PC-3 (cell line): ENCODE measurements at regions not wholly inside any gene's neighbourhood (a gene's known extent, or its start where the extent isn't known, plus 50 kb on each side); places are given as distances from the start of the nearest gene placed in this dataset.

Experiments
- ATAC-seq: fragments of 200-7000 bp; cut with Tn5 transposase; 2 replicates; pipeline ENCODE4 v1.9.1; 2020; ENCODE audit warnings: mild to moderate bottlenecking, moderate library complexity
- BruUV-seq: library from RNA; stranded (reverse); fragments of 400-500 nt; replicated peaks from 2 replicates; lab custom pipeline; 2021; lab: Mats Ljungman, UMichigan
- CTCF ChIA-PET: fragments of 300-600 bp; sonication (Branson Sonifier 250); formaldehyde crosslinking; loops from one replicate; lab custom pipeline; 2022; ENCODE audit warnings: antibody characterized with exemption; lab: Charles Lee
- POLR2A ChIA-PET: fragments of 300-600 bp; sonication (Branson Sonifier 250); formaldehyde crosslinking; loops from one replicate; lab custom pipeline; 2022; ENCODE audit warnings: antibody characterized with exemption; ENCODE audit not compliant: unreplicated experiment; lab: Charles Lee
- DNase-seq: peaks from one replicate; pipeline ENCODE4 v3.0.0-alpha.2; 2015
- H2AFZ ChIP-seq: fragments of 300-600 bp; sonication (generic); 2 replicates; pipeline ENCODE4 v1.6.0; 2016; ENCODE audit warnings: antibody characterized with exemption, low read length
- H3F3A ChIP-seq: fragments of 300-600 bp; sonication (generic); one replicate; pipeline ENCODE4 v1.6.0; 2017; ENCODE audit warnings: antibody characterized with exemption, low read length, control low read depth, mild to moderate bottlenecking; ENCODE audit not compliant: unreplicated experiment
- H3K27ac ChIP-seq: fragments of 300-600 bp; sonication (generic); 2 replicates; pipeline ENCODE4 v1.5.1; 2016; ENCODE audit warnings: mild to moderate bottlenecking, low read length
- H3K27me3 ChIP-seq: fragments of 300-600 bp; sonication (generic); 2 replicates; pipeline ENCODE4 v1.6.1; 2016; ENCODE audit warnings: low read length, mixed read lengths
- H3K36me3 ChIP-seq: fragments of 300-600 bp; sonication (generic); 2 replicates; pipeline ENCODE4 v1.6.1; 2016; ENCODE audit warnings: low read depth, mixed run types, low read length, mixed read lengths
- H3K4me1 ChIP-seq: fragments of 300-600 bp; sonication (generic); 2 replicates; pipeline ENCODE4 v1.5.1; 2016; ENCODE audit warnings: low read length; ENCODE audit not compliant: insufficient read depth
- H3K4me2 ChIP-seq: fragments of 300-600 bp; sonication (generic); 2 replicates; pipeline ENCODE4 v1.6.0; 2016; ENCODE audit warnings: low read length
- H3K4me3 ChIP-seq: fragments of 300-600 bp; sonication (generic); 2 replicates; pipeline ENCODE4 v1.5.1; 2016; ENCODE audit warnings: mild to moderate bottlenecking, low read length, mixed read lengths
- H3K79me2 ChIP-seq: fragments of 300-600 bp; sonication (generic); 2 replicates; pipeline ENCODE4 v1.6.1; 2017; ENCODE audit warnings: low read length, mixed read lengths
- H3K9ac ChIP-seq: fragments of 300-600 bp; sonication (generic); 2 replicates; pipeline ENCODE4 v1.6.0; 2016; ENCODE audit warnings: mild to moderate bottlenecking, low read length
- H3K9me2 ChIP-seq: fragments of 300-600 bp; sonication (generic); replicated peaks from 2 replicates; pipeline ENCODE4 v1.6.1; 2016; ENCODE audit warnings: mixed run types, low read length, mixed read lengths
- H3K9me3 ChIP-seq: fragments of 300-600 bp; sonication (generic); 2 replicates; pipeline ENCODE4 v1.6.1; 2016; ENCODE audit warnings: low read length, mixed read lengths
- H4K20me1 ChIP-seq: fragments of 300-600 bp; sonication (generic); 2 replicates; pipeline ENCODE4 v1.6.1; 2016; ENCODE audit warnings: low read length, mixed read lengths
- EZH2 ChIP-seq: fragments of 300-600 bp; sonication (generic); IDR thresholded peaks from one replicate; pipeline ENCODE4 v1.6.1; 2017; ENCODE audit warnings: antibody characterized with exemption, mild to moderate bottlenecking, low read length; ENCODE audit not compliant: unreplicated experiment
- EZH2phosphoT487 ChIP-seq: fragments of 300-600 bp; sonication (generic); IDR thresholded peaks from 2 replicates; pipeline ENCODE4 v1.6.1; 2018; ENCODE audit warnings: mild to moderate bottlenecking, antibody characterized with exemption, low read length, borderline replicate concordance
- intact Hi-C: fragments of 100-400 bp; cut with micrococcal nuclease; formaldehyde crosslinking; loops from 2 replicates; pipeline ENCODE4 v1.9.0; 2023
- TF ChIP-seq, protein P1 (sequence below): fragments of 300-600 bp; sonication (generic); conservative IDR thresholded peaks from 2 replicates; pipeline ENCODE4 v1.5.1; 2017; ENCODE audit warnings: antibody characterized with exemption, low read depth, mild to moderate bottlenecking, low read length

- DNase-seq (no peak), ATAC-seq (no peak)
- H3K9me2 ChIP-seq: no peaks in the 10 kb centered on the region
- no peak overlapping the region for H2AFZ ChIP-seq
- TF ChIP-seq, protein P1, sequence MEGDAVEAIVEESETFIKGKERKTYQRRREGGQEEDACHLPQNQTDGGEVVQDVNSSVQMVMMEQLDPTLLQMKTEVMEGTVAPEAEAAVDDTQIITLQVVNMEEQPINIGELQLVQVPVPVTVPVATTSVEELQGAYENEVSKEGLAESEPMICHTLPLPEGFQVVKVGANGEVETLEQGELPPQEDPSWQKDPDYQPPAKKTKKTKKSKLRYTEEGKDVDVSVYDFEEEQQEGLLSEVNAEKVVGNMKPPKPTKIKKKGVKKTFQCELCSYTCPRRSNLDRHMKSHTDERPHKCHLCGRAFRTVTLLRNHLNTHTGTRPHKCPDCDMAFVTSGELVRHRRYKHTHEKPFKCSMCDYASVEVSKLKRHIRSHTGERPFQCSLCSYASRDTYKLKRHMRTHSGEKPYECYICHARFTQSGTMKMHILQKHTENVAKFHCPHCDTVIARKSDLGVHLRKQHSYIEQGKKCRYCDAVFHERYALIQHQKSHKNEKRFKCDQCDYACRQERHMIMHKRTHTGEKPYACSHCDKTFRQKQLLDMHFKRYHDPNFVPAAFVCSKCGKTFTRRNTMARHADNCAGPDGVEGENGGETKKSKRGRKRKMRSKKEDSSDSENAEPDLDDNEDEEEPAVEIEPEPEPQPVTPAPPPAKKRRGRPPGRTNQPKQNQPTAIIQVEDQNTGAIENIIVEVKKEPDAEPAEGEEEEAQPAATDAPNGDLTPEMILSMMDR: no peak
- TF ChIP-seq EZH2 (no peak), EZH2phosphoT487 (no peak)
- no peak overlapping the region for H3K4me3 ChIP-seq
- no peaks in the 10 kb centered on the region for H3F3A ChIP-seq
- no peaks in the 10 kb centered on the region for H3K79me2 ChIP-seq
- intact Hi-C loops: no loop called here
- H3K27ac ChIP-seq: no peak overlapping the region
- no peak overlapping the region for H3K4me2 ChIP-seq
- ChIA-PET POLR2A (no interaction called here), CTCF (no interaction called here)
- no peaks in the 10 kb centered on the region for H3K36me3 ChIP-seq
- H3K9me3 ChIP-seq: no peaks in the 10 kb centered on the region
- H3K4me1 ChIP-seq: no peaks in the 10 kb centered on the region
- H4K20me1 ChIP-seq: no peaks in the 10 kb centered on the region
- H3K9ac ChIP-seq: no peak overlapping the region
- BruUV-seq: no TSS peak
- H3K27me3 ChIP-seq: no peaks in the 10 kb centered on the region
Observed at GRCh38 chr9:126093771-126094170, 232.9 kb upstream of the MVB12B start.

DNA sequence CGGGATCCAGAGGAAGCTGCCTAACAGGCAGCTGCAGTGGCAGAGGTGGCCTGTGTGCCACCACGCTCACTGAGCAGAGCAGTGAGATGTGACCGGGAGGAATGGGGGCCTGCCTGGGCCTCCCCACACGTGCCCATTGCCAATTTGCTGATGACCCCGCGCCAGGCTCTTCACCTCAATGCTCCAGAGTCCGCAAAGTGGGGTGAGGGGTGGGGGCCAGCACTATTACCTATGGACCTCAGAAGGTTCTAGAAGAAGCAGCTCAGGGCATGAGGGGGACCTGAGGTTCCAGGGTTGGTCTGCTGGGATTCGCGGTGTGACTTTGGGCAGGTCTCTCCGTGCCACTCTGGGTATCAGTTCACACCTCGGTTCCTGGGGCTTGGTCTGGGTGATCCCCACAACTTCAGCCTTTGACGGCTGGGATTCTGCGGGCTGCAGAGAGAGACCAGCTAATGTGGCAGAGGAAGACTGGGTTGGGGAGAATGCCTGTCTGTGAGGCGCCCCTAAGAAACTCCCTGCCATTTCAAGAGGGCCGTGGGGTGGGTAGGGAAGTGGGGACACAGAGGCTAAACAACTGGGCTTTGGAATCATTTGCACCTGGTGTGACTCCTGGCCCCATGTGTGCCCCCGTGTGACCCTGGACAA is 231.0 kb upstream of the MVB12B start:
- Histone ChIP-seq H3K36me3 (no peaks in the 10 kb centered on the region), H3K9ac (no peak overlapping the region), H3K79me2 (no peaks in the 10 kb centered on the region), H3K4me2 (no peak overlapping the region), H3K27me3 (no peaks in the 10 kb centered on the region), H3K9me2 (no peaks in the 10 kb centered on the region), H3K4me1 (no peaks in the 10 kb centered on the region), H3F3A (no peaks in the 10 kb centered on the region), H2AFZ (no peak overlapping the region), H3K9me3 (no peaks in the 10 kb centered on the region), H3K27ac (no peak overlapping the region), H3K4me3 (no peak overlapping the region), H4K20me1 (no peaks in the 10 kb centered on the region)
- CTCF ChIA-PET: no interaction called here
- no peak for TF ChIP-seq EZH2phosphoT487
- no peak for TF ChIP-seq EZH2
- TF ChIP-seq, protein P1: no peak
- DNase-seq (no peak), ATAC-seq (no peak)
- POLR2A ChIA-PET: no interaction called here
- intact Hi-C loops: no loop called here
- no TSS peak for BruUV-seq

DNA sequence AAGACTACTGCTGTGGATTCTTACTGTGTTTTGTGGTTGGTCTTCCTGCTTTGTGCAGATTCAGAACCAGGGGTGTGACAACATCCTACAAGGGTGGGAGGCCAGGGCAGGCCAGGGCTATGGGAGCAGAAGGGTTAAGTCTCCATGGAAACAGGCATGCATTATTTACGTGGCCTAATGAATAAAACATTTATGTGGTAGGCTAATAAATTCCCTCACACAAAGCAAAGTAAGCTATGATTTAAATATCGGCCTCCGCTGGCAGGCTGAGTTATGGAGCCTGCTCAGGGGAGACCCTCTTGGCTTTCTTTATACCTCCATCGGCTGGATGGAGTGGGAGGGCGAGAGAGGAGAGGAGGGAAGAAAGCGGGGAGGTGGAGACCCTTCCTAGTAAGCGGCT is 230.3 kb upstream of the MVB12B start:
- POLR2A ChIA-PET: no interaction called here
- Histone ChIP-seq H3K4me3 (no peak overlapping the region), H3K9me3 (no peaks in the 10 kb centered on the region), H3K36me3 (no peaks in the 10 kb centered on the region), H2AFZ (no peak overlapping the region), H3K9ac (no peak overlapping the region), H3K79me2 (no peaks in the 10 kb centered on the region), H3K4me1 (no peaks in the 10 kb centered on the region), H3K27ac (no peak overlapping the region), H4K20me1 (no peaks in the 10 kb centered on the region), H3K9me2 (no peaks in the 10 kb centered on the region), H3K4me2 (no peak overlapping the region), H3F3A (no peaks in the 10 kb centered on the region), H3K27me3 (no peaks in the 10 kb centered on the region)
- no TSS peak for BruUV-seq
- no peak for DNase-seq
- CTCF ChIA-PET: no interaction called here
- intact Hi-C loops: no loop called here
- no peak for ATAC-seq
- no peak for TF ChIP-seq EZH2
- no peak for TF ChIP-seq EZH2phosphoT487
- TF ChIP-seq, protein P1: no peak
